Spinal cord (tissue), 9 donors: ENCODE measurements at regions not wholly inside any gene's neighbourhood (a gene's known extent, or its start where the extent isn't known, plus 50 kb on each side); places are given as distances from the start of the nearest gene placed in this dataset.
"Not testable (repeated sequence)": the region's sequence is repeated elsewhere in the genome, so short reads cannot be mapped to it uniquely, and the experiment has no call there.

Experiments
- DNase-seq, 6 donors: peaks; one replicate each; pipeline versions ENCODE4 v3.0.0 to v3.0.0-alpha.2; 2013 to 2015; ENCODE audit warnings: low spot score in 6 of 6, low read depth in 4 of 6
- H3K27ac ChIP-seq: one replicate; pipeline ENCODE4 v1.5.1; 2013; ENCODE audit warnings: low read depth, low read length, control low read depth
- H3K27me3 ChIP-seq: one replicate; pipeline ENCODE4 v1.6.1; 2013; ENCODE audit warnings: low read length; ENCODE audit not compliant: control insufficient read depth, insufficient read depth
- H3K36me3 ChIP-seq: one replicate; pipeline ENCODE4 v1.6.1; 2013; ENCODE audit warnings: low read length; ENCODE audit not compliant: control insufficient read depth, insufficient read depth
- H3K4me1 ChIP-seq: one replicate; pipeline ENCODE4 v1.6.1; 2013; ENCODE audit warnings: low read length; ENCODE audit not compliant: control insufficient read depth, insufficient read depth
- H3K4me3 ChIP-seq: one replicate; pipeline ENCODE4 v1.5.1; 2013; ENCODE audit warnings: low read depth, low read length, control low read depth
- H3K9me3 ChIP-seq: one replicate; pipeline ENCODE4 v1.6.1; 2013; ENCODE audit warnings: low read length; ENCODE audit not compliant: control insufficient read depth, insufficient read depth
- WGBS: methylation state at CpG from one replicate; pipeline ENCODE4 v1.1.5; 2013; ENCODE audit warnings: missing lambda C conversion rate; ENCODE audit not compliant: insufficient coverage; 5-methylcytosine and 5-hydroxymethylcytosine counted together
- donor health status: healthy.

DNA sequence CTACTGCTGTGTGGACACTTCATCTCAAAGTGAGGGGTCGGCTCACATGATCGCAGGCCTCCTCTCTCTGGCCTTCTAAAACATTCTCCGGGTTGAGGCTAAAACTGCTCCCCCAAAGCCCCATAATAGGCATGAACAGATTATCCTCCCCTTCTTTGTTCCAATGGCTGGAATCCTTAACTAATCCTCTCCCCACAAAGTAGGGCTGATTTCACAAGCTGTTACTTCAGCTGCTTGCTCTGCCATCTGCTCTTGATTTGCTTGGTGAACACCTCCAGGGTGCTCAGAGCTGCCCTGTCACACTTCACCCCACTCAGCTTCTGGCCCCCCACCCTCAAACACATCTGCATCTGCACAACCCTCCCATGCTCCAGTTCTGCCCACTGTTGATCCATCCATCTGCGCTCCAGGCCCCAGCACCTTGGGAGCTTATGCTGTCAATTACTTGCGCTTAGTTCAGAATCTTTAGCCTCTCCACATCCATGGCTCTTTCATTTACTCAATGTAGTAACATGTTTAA is 173.1 kb upstream of the API5 start:
- Histone ChIP-seq H3K27me3 (no peaks in the 10 kb centered on the region), H3K27ac (no peak overlapping the region), H3K36me3 (no peaks in the 10 kb centered on the region), H3K4me3 (no peak overlapping the region), H3K9me3 (peaks cover 1% of the 10 kb centered on the region), H3K4me1 (no peaks in the 10 kb centered on the region)
- DNase-seq = peak in 1 of 6 donors; percentile 17
- 95% methylated on average over 5 of the region's 5 CpGs for WGBS

DNA sequence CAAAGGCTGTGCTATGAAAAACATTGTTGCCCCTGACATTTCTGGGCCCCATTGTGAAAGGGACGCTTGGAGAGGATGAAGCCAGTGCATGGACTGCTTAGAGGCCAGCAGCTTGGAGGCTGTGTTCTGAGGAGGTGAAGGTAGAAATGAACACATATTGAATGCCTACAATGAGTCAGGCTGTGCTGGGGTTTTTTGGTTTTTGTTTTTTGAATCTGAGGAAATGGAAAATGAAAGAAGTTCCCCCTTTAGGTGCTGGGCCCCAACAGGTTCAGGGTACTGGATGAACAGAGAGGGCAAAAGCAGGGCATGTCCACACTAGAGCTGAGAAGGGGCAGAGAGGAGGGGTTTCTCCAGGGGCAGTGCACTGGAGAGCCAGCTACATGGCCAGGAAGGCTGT is 166.1 kb upstream of the API5 start:
- WGBS = 75% methylated on average over 1 of the region's 1 CpG
- H3K36me3 ChIP-seq = no peaks in the 10 kb centered on the region
- H3K9me3 ChIP-seq = peaks cover 1% of the 10 kb centered on the region
- H3K27ac ChIP-seq = no peak overlapping the region
- no peak overlapping the region for H3K4me3 ChIP-seq
- no peak for DNase-seq
- no peaks in the 10 kb centered on the region for H3K4me1 ChIP-seq
- no peaks in the 10 kb centered on the region for H3K27me3 ChIP-seq

DNA sequence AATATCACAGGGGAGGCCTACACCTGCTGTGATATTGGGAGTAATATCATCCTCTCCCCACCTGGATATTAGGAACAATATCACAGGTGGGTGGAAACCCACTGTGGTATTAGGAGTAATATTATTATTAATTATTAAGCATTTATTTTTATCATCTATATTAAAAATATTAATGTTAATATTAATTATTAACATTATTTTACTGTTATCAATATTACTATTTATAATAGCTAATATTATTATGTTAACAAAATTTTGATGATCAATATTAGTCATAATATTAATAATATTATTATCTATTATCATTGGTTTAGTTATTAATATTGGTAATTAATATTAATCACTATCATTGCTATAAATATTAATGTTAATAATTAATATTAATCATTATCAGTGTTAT is 161.1 kb upstream of the API5 start:
- Histone ChIP-seq H3K27ac (no peak overlapping the region), H3K4me3 (no peak overlapping the region), H3K9me3 (no peaks in the 10 kb centered on the region), H3K36me3 (no peaks in the 10 kb centered on the region), H3K27me3 (no peaks in the 10 kb centered on the region), H3K4me1 (no peaks in the 10 kb centered on the region)
- DNase-seq = no peak

DNA sequence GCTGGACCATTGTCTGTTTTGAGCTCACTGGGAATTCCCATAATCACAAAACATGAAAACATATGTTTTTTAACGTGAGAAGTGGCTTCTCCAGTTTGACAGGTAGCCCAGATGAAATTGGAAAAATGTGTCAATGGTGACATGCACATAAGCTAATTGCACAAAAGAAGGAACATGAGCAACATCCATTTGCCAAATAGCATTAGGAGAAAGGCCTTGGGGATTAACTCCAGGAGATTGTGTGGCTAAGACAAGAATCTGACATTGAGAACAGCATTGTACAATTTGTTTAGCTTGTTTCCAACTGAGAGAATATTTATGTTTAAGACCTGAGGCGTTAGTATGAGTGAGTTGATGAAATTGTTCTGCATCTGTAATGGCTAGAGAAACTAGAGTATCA is 147.0 kb upstream of the API5 start:
- H3K4me3 ChIP-seq = no peak overlapping the region
- H3K4me1 ChIP-seq = no peaks in the 10 kb centered on the region
- WGBS = 78% methylated on average over 2 of the region's 2 CpGs
- no peaks in the 10 kb centered on the region for H3K27me3 ChIP-seq
- no peak for DNase-seq
- no peak overlapping the region for H3K27ac ChIP-seq
- no peaks in the 10 kb centered on the region for H3K36me3 ChIP-seq
- no peaks in the 10 kb centered on the region for H3K9me3 ChIP-seq

DNA sequence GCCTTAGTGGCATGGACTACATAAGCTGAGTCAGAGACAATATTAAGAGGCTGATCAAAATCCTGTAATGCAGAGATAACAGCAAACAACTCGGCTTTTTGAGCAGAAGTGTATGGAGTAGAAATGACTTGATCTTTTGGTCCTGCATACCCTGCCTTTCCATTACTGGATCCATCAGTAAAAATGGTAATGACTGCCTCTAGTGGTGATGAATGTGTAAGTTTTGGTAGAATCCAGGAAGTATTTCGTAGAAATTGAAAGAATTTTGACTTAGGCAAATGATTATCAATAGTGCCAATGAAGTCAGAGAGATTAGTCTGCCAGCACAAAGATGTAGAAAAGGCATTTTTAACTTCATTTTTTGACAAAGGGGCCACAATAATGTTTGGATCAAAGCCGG is 146.4 kb upstream of the API5 start:
- WGBS = 100% methylated on average over 1 of the region's 3 CpGs
- not testable (repeated sequence) for H3K4me1 ChIP-seq, H3K27me3 ChIP-seq, H3K36me3 ChIP-seq, H3K27ac ChIP-seq, H3K4me3 ChIP-seq, DNase-seq, H3K9me3 ChIP-seq

DNA sequence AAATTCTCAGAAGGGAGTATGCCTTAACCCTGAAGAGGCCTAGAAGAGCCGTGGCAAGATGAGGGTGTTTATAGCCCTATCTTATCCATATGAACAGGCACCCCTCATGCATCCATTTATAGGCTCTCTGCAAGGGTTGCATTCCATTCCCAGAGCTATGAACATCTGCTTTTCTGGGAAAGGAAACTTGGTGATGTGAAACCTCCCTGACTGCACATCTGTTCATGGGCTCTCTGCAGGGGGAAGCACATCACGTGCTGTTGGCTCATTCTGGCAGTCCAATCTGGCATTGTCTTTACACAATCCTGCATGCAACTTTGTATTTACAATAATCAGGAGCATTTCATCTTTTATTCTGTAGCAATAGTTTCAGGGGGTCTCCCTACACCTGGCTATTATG is 143.6 kb upstream of the API5 start:
- not testable (repeated sequence) for H3K9me3 ChIP-seq, H3K27ac ChIP-seq, H3K36me3 ChIP-seq, H3K4me1 ChIP-seq, H3K27me3 ChIP-seq, H3K4me3 ChIP-seq
- DNase-seq = peak in 1 of 6 donors; percentile 29
- WGBS = no CpG with 5 or more reads among the region's 2 CpGs

DNA sequence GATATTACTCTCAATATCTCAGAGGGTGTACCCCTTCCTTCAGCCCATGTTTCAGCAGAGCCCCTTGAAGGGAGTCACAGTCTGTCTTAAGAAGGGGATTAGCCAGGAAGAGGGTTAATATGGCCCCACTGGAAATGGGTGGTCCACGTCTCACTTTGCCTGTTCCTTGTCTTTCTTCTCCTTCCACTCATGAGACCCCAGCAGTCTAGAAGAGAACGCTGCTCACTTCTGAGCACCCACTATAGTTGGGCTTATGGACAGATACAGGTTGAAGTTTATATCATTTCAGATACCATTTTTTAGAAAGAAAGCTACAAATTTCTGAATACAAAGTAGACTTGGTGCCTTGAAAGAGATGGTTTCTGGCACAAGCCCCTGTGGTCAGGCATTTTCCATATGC is 139.3 kb upstream of the API5 start:
- Histone ChIP-seq H3K27ac (no peak overlapping the region), H3K36me3 (no peaks in the 10 kb centered on the region), H3K4me1 (no peaks in the 10 kb centered on the region), H3K27me3 (no peaks in the 10 kb centered on the region), H3K9me3 (no peaks in the 10 kb centered on the region), H3K4me3 (no peak overlapping the region)
- no peak for DNase-seq
- no CpG with 5 or more reads among the region's 2 CpGs for WGBS

DNA sequence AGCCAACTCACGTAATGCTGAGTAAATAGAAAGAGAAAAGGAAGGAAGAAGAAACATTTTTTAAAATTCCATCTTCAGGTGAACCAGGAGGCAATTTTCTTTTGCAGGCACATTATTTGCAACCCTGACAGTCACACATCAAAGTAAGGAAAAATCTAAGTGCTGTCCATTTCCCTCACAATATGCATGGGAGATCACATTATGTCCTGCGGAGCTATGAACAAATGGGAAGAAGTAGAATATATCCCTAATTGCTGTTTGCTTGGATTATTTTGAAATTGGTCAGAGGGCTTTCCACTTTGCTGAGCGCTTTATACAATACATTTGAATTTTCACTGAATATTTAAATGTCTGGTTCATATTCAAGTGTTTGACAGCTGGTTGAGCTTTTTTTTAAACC is 133.8 kb upstream of the API5 start:
- Histone ChIP-seq H3K4me3 (no peak overlapping the region), H3K27ac (no peak overlapping the region), H3K4me1 (no peaks in the 10 kb centered on the region), H3K36me3 (no peaks in the 10 kb centered on the region), H3K9me3 (no peaks in the 10 kb centered on the region), H3K27me3 (no peaks in the 10 kb centered on the region)
- peak in 1 of 6 donors; percentile 9 for DNase-seq
- WGBS = no CpG with 5 or more reads among the region's 3 CpGs

DNA sequence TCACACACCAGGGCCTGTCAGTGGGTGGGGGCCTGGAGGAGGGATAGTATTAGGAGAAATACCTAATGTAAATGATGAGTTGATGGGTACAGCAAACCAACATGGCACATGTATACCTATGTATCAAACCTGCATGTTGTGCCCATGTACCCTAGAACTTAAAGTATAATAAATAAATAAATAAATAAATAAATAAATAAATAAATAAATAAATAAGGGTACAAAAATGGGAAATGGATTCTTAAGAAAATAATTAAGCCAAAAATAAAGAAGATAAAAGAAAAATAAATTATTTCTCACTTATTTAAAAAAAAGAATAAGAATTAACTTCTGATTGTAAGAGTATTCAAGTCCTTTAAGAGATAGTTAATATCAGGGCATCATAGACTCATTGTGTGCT is 117.3 kb upstream of the API5 start:
- not testable (repeated sequence) for H3K9me3 ChIP-seq, H3K4me1 ChIP-seq, H3K4me3 ChIP-seq, H3K27ac ChIP-seq, H3K27me3 ChIP-seq, H3K36me3 ChIP-seq, DNase-seq

DNA sequence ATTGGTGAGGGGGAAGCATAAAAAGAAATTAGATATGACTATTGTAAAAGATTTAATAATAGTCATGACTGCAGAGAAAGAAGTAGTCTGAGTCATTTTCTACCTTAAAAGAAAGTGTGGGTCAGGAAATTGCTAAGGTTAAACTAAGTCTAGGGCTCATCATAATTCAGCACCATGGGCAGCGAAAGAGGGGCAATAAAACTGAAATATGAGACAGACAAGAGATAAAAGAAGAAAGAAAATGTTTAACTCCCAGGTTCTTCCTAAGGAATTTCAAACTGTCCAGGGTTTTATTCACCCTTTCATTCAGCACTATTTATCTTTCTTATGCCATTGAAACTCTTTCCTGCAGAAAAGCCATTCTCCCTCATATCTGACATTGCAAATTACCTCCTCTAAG is 114.4 kb upstream of the API5 start:
- no CpG with 5 or more reads among the region's 1 CpG for WGBS

More for the DNA sequence above, 114.4 kb upstream of the API5 start:
- Histone ChIP-seq H3K27ac (no peak overlapping the region), H3K27me3 (no peaks in the 10 kb centered on the region), H3K4me1 (no peaks in the 10 kb centered on the region), H3K4me3 (no peak overlapping the region), H3K9me3 (no peaks in the 10 kb centered on the region), H3K36me3 (no peaks in the 10 kb centered on the region)
- DNase-seq = peak in 1 of 6 donors; percentile 52
